RPMI8226 (cell line): ENCODE measurements at regions not wholly inside any gene's neighbourhood (a gene's known extent, or its start where the extent isn't known, plus 50 kb on each side); places are given as distances from the start of the nearest gene placed in this dataset.

Source experiments
- DNase-seq: peaks from one replicate; pipeline ENCODE4 v3.0.0-alpha.2; 2015

GRCh38 chr15:69718916-69719315, 266.3 kb downstream of the RPLP1 start:
- peak; percentile 79 for DNase-seq

DNA sequence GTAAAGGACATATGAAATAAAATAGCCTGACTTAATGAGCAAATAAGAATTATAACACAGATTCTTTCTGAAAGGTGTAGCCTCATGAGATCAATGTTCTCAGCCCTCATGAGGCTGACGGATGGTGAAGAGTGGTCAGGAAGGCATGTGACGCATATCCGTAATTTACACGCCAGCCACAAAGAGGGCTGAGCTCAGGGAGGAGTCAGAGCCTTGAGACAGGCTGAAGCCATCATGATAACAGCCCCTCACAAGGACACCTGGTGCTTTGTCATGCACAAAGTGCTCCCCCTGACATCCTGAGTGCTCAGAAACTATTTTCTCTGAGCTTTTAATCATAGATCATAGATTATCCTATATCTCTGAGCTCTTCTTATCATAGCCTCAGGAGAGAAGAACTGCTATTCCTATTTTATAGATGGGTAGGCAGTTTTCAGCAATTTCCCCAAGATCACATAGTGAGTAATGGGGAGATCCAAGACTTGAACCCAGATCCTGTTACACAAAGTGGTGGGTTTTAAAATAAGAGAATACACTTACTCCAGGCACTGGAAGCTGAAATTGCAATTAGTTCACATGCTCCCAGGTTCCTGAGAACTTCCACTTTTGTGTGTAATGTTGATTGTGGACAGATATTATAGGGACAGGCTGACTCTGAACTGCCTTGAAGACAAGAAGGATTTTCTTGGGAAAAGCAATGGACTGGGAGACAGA, 267.1 kb downstream of the RPLP1 start:
- DNase-seq: no peak

GRCh38 chr15:69720536-69720935, 267.9 kb downstream of the RPLP1 start:
- no peak for DNase-seq

- no peak for DNase-seq
Observed at GRCh38 chr15:69722924-69723323, 270.3 kb downstream of the RPLP1 start.

DNA sequence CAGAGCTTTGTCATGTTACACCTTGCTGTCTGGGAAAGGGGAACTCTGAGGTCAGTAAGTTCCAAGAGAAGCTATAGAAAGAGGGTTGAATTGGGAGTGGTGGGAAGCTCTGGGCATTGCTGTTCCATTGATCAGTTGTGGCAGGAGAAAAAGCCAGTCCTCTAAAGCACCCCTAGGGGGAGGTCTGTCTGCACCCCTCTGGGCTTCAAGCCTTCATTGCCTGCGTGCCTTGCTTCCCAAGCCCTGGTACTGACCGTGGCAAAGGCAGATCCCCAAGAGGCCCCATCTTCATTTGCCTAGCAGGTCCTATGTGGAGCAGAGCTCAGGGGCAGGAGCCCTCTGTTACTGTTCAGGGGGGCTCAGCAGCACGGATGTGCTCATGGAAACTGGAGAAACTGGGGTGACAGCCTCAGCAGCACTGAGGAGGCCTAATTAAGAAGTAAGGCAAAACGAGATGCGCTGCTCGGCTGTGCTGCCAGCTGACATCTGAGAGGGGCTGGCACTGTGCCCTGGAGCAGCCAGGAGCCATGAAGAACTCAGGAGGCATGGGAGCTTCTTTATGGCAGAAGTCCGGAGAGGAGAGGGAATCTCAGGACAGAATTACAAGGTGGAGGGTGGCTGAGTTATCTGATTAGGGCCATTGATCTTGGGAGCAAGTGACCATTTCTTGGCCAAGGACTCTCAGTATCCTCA, 270.9 kb downstream of the RPLP1 start:
- no peak for DNase-seq

DNA sequence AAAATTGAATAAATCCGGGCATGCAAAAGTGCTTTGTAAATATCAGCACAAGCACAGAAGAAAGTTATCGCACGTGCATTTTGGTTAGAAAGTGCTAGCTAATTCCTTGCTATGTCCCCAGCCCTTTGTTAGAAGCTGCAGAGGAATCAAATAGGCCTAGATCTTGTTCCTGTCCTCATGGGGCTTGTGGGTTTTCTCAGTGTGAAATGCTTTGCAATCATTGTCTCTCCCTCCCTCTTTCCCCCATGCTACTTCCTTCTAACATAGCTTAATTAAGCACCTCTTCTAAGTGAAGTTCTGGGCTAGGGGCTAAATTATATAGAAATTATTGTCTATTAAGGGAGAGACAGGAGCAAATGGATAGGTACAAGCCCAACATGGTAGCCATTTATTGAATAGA, 271.7 kb downstream of the RPLP1 start:
- no peak for DNase-seq

- DNase-seq: no peak
Observed at GRCh38 chr15:69725275-69725674, 272.7 kb downstream of the RPLP1 start.

DNA sequence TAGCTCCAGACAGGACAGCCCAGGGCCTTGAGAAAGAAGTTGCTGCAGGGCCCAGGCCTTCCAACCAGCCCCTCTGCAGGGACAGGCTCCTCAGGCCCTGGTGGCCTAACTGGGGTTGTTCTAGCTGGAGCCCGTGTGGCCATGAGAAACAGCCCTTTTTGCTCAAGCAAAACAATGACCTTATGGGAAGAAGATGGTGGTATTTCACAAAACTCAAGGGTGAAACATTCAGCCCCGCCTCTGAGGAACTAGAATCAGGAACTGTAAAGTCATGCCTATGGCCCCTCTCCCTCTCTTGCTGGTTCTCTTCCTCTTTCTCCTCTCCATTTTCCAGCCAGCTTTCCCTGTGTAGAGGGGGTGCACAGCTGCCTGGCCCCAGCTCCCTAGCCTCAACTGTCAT, 273.3 kb downstream of the RPLP1 start:
- peak; percentile 29 for DNase-seq

DNA sequence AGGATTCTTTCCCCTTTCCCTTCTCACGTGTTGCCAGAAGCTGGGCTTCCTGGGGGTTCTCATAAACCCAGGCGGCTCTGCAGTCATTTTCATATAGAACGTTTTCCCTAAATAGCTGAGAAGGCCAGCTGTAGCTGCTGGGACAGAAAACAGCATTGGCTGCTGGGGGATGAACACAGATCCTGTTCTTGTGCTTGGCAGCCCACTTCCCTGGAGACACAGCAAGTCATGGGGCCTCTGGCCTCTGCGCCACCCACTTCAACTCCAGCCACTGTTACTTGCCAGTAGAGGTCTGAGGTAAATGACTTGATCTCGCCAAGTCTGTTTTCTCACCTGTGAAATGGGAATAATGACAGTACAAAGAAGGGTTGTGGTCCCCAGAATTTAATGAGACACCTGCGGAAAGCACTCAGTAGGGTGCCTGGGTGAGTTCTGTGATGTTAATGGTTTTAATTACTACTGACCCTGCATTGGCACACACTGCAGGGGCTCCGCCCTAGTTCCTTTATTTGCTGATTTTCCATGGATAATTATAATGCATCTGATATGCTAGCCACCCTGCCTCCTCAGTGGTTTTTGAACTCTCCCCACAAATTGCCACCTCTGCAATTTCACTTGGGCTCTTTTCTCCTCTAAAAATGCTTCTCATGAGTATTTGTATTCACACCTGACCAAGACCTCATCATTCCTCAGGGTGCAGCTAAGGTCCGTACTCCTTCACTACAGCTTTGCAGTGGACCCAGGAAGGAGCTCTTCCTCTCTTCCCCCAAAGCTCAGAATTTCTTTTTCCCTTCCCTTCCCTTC, 274.7 kb downstream of the RPLP1 start:
- peak; percentile 76 for DNase-seq

DNA sequence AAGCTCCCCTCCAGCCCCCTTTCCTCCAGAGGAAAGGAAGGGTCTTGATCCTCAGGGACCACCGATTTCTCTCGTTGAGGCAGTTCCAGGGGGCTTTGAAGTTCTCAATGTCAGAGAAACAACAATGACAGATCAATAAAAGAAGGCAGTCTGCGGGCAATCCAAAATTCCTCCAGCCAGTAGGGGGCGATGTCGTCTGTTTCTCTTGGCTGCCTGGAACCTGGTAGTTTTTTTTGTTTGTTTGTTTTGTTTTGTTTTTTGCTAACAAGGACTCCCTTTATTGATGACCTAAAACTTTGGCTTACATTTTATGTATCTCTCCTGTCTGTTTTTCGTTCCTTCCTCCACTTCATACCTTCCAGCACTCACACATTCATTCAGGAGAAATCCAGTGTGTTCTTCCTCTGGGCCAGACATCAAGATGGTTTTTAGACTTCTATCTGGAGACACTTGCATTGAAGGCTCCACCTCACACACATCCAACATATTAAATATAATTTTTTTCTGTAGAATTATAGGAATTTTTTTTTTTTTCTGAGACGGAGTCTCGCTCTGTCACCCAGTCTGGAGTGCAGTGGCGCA, 276.6 kb downstream of the RPLP1 start:
- DNase-seq: peak; percentile 66

GRCh38 chr15:69730281-69731080, 277.9 kb downstream of the RPLP1 start:
- no peak for DNase-seq

- DNase-seq: no peak
Observed at GRCh38 chr15:69731081-69731330, 278.4 kb downstream of the RPLP1 start.

- DNase-seq: no peak
Observed at GRCh38 chr15:69731581-69731980, 279.0 kb downstream of the RPLP1 start.

DNA sequence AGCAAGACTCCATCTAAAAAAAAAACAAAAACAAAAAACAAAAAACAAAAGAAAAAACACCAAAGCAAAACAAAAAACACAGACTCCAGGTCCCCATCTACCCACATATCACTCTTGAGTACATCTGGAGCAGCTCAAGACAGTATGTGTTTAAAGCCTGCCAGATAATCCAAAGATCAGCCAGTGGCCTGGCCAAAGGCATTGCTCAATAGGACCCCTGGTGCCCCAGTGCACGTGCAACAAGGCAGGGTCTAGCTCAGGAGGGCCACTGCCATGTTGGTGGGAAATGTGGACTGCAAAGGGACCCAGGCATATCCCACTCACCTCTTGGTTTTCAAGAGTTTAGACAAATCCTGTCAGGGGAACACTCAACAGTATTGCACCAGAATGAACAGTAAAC, 279.5 kb downstream of the RPLP1 start:
- DNase-seq: no peak

GRCh38 chr15:69734699-69735098, 282.1 kb downstream of the RPLP1 start:
- no peak for DNase-seq

- no peak for DNase-seq
Observed at GRCh38 chr15:69735121-69735520, 282.5 kb downstream of the RPLP1 start.

DNA sequence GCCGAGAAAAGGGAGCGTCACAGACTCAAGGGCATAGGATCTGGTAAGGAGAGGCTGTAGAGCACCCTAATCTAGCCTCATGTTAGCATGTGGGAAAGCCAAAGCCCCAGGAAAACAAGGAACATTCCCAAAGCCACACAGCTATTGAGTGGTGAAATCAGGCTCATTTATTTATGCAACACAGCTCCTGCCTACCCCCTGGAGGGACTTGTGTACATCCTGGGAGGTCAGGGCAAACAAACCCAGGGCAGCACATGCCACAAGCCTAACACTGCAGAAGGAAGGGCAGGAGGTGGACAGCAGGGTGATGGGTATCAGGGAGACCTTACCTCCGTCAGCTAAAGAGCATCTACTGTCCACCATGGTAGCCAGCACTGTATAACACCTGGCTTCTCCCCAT, 283.5 kb downstream of the RPLP1 start:
- no peak for DNase-seq

GRCh38 chr15:69737916-69738315, 285.3 kb downstream of the RPLP1 start:
- DNase-seq: no peak

DNA sequence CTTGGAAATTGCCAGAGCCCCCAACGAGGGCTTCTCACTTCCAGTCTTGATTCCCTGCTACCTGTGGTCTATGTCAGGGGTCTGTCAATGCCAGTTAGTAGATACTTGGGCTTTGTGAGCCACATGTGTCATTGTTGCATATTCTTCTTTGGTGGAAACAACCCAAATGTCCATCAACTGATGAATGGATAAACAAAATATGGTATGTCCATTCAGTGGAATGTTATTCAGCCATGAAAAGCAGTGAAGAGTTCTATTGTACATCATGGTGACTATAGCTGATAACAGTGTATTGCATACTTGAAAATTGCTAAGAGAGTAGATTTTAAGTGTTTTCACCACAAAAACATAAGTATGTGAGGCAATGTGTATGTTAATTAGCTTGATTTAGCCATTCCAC, 288.1 kb downstream of the RPLP1 start:
- no peak for DNase-seq

- DNase-seq: no peak
Observed at GRCh38 chr15:69742361-69742760, 289.7 kb downstream of the RPLP1 start.

GRCh38 chr15:69743091-69743490, 290.5 kb downstream of the RPLP1 start:
- DNase-seq: no peak

- DNase-seq: no peak
Observed at GRCh38 chr15:69744391-69745162, 292.0 kb downstream of the RPLP1 start.
